HG03095 (cell line): ENCODE measurements at regions not wholly inside any gene's neighbourhood (a gene's known extent, or its start where the extent isn't known, plus 50 kb on each side); places are given as distances from the start of the nearest gene placed in this dataset.
A peak's percentile ranks its signal among the peaks of the same experiment; 100 is the strongest.

Experiments
- ATAC-seq: cut with Tn5 transposase; IDR thresholded peaks from one replicate; pipeline ENCODE4 v1.9.1; 2021; ENCODE audit warnings: moderate library complexity; ENCODE audit not compliant: unreplicated experiment

DNA sequence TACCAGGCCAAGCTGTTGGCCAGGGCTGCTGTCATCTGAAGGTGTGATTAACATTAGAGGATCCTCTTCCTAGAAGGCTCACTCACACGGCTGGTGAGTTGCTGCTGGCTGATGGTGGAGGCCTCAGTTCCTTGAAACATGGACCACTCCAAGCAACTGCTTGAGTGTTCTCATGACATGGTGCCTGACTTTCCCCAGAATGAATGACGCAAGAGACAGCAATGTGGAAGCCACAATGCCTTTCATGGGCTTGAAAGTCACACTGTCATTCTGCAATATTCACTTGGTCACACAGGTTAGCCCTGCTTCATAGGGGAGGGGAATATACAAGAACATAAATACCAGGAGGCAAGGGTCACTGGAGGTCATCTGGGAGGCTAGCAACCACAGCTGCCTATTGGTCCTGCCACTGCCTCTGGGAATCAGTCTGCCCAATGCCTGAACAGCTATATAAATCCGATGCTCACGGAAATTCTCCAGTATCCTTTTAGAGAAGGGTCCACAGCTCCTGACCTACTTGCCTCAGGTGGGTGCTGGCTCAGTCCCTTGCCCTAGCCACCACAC lies 97.1 kb upstream of the MAML3 start:
- no peak for ATAC-seq

DNA sequence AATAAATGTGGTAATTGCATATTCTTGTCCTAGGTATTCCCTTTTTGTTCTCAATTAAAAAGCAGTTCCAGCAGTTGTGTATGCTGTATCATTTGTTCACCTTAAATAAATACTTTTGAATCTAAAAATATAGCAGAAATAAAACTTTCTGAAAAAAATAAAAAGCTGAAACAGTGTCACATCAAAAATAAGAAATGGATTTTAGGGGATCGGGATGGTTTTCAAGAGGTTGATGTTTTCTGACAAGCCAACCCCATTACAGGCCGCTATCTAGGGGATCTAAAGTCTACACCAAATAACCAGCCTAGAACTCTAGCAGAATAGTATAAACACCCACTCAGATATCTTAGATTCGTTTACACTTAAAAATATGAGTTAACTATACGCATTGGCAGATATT lies 95.4 kb upstream of the MAML3 start:
- no peak for ATAC-seq

DNA sequence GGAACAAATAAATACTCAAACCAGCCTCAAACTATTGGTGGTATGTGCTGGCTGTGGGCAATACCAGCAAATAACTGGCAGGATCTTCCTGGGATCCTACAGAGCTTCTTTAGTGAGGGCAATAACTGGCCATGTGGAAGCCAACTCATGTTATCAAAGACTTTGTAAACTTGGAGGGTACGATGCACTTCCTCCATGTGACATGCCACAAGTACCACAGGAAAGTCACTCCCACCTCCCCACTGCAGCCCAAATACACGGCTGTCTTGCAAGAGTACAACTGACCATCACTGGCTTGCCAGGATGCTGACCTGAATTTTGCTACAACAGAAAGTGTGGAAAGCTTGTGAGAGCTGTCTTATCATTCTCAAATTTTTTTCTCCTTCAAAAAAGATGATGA lies 93.3 kb upstream of the MAML3 start:
- ATAC-seq: no peak

DNA sequence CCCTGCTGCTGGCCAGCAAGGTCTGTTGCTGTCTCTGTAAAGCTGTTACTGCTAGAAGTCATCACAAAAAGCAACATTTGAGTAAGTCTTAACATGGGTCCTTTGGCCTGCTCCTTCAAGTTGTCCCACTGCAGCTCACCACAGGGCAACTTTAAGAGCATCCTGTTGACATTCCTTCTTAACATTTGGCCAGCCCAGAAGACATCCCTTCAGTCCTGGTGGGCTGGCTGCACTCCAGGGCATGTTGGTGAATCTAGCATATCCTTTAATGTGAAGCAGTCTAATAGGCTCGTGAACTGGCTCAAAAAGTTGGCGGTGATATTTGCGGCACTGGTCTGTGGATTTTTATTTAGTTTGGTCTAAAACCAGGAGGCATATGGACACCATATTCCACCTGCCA lies 92.2 kb upstream of the MAML3 start:
- no peak for ATAC-seq

DNA sequence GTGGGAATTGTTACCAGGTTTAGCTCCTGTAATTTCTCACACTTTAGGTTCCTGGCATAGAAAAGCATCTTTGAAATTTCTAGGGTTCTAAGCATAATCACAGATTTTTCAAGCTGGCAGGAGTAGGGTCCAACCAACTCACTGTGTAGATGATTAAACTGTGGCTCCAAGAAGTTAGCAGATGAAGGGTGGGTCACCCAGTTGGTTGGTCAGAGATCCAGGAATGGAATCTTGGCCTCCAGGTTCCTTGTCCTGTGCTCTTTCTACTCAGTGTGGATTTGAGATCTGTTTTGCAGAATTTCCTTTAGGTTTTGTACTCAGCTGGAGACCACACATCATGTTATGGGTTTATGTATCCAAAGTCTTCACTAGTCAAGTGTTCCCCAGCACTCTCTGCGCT lies 90.3 kb upstream of the MAML3 start:
- no peak for ATAC-seq

DNA sequence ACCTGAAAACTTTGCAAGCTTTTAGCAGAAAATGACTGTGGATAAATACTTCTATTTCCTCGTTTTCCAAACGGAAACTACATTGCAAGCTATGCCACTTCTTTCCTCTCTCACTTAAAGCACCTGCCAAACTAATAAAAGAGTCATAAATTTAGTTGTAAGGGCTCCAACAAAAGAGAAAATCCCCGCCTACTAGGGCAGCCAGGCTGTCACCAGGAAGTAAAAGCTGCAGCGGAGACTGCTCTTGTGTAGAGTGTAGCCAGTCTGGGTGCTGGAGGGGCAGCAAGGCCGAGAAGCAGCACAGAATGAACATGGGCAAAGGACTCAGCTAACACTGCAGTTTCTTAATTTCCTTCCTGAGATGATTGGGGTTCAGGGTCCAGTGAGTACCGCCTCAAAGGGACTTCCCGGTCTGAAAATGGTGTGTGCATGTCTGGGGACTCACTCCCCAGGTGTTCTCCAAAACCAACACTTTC lies 89.3 kb upstream of the MAML3 start:
- peak; percentile 72 for ATAC-seq

DNA sequence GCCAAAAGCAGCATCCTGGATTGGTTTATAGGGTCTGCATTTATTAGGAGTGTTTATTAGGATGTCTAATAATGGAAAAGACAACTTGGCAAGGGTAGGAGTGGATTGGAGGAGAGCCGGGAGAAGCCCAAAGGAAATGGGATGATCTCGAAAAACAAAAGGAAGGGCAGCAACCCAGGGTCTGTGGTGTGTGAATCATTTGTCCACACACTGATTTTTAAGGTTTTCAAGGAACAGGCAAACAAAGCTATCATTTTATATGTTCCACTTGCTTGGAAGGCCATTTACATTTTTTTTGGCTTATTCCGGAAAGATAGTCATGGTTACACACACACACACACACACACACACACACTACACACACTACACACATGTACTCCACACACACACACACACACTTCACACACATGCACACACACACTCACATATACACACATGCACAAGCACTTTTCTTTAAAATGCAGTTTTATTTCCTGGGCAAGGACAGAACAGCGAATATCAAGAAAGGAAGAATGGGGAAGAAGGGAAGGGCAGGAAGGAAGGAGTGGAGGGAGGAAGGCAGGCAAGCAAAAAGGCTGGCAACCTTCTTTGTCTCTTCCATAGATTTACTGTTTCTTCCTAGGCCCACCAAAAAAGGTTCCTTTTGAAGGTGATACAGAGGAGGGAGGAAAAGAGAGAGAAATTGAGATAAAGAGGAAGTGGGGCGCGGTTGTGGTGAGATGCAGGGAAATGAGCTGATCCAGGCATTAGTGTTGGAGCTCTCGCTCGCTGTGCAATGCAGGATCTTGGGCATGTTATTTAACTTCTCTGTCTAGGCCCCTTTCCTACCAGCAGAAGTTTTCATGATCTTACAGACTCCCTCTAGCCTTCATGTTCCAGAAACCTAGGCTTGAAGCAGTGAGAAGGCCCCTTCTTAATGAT lies 88.6 kb upstream of the MAML3 start:
- peak; percentile 64 for ATAC-seq

DNA sequence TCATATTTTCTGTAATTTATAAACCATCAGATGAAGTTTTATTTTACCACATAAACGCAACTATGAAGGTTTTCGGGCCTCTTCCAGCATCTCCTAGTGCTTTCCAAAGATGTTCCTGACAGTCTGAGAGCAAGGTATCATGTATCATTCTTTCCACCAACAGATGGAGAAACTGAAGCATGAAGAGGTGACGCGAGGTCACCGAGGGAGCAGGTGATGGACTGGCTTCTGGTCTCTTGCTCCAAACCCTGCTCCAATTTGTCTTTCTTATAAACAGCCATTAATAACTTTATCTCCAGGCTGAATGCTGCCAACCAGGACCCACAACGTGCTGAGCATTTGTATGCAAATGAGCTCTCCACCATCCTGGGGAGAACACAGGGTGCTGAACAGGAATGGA lies 86.3 kb upstream of the MAML3 start:
- ATAC-seq: no peak

DNA sequence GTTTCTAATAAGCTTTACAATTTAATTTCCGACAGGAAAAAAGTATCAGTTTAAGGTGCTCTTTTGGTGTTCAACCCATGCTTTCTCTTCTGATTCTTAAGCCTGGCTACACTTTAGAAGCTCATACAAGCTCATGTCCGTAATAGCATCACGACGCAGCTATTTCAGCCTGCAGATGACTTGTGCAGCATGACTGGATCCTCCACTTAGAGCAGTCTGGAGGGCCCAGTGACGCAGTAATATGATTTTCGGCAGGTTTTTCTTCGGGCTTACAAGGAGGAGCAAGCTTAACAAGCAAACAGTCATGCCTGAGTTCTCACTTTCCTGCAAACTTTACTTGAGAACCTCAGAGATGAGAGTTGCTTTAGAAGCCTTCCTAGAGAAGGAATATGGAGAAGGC lies 85.3 kb upstream of the MAML3 start:
- ATAC-seq: no peak

DNA sequence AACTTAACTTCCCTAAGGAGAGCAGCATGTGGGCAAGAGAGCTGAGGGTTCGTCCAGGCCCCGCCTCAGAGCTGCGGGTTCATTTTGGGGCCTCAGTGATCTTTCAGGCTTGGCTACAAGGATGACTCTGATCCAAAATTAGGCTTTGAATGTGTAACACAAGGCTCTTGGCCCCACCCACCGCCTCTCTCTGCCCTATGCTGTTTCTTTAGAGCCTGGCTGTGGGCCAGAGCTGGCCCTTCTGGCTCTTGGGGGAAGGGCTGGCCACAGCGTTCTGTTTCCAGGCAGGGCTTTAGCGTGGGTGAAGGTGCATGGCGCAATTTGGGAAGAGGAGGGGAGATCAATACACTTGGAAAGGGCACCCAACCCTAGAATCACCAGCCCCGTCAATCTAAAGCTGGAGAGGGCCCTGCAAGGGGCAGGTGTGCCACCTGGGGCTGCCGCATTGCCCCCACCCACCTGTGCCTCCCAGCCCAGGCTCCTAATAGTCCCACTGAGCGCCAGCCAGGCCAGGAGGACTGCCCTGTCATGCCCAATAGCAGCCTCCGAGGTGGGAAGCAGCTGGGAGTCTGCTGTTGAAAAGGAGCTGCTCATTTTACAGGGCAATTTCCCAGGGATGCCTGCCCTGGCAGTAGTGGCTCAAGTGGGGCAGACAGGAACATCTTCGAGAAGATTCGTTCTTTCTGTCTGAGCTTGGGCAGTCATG lies 84.5 kb upstream of the MAML3 start:
- ATAC-seq: no peak

DNA sequence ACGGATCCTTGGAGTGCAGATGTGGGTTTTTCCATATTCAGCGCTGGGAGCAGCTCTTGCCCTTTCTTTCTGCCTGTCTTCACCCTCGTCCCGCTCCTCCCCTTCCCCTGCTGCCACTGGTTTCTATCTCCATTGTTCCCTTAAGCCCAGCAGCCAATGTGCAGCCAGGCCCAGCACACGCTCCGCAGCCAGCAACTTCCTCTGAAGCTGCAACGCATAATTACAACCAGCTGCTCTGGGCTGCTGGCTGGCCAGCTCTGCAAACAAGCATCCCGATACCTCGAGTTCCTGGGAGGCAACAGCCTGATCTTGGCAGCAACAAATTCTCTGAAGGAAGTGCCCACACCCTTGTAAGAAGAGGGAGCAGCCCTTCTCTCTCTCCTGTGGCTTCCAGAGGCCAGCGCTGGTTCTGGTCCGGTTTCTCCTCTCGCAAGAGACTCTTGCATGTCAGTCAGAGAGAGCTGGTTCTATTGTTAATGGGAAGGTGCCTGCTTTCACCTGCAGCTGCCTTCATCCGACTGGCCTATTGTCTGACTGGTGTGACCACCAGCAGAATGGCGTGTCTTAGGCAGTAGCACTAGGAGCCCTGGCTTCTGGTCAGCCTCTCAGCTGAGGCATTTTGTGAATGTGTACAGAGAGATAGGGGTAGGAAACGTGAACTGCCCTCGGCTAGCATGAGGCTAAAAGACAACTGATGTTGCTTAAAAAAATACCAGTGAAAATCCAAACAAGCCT lies 83.8 kb upstream of the MAML3 start:
- ATAC-seq: no peak

DNA sequence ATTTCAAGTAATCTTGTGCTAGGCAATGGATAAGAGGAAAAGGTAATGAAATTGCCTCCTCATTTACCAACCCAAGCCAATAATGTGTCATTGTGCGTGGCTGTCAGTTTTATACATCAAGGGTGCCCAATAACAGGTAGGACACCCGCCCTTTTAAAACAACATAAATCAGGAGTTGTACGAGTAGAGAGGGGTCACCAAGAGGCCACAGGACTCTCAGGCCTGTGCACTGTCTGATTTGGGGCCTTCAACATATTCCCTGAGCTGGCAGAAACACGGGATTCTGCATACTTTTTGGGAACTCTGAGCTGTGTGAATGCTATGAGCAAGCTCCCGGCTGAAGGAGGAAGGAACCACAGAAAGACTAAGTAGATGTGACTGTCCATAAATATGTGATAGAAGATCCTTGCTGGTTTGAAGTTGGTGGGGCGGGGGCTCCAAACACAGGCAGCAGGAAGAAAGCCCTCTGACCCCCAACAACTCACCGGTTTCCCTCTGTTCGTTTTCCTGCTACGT lies 82.7 kb upstream of the MAML3 start:
- ATAC-seq: no peak

DNA sequence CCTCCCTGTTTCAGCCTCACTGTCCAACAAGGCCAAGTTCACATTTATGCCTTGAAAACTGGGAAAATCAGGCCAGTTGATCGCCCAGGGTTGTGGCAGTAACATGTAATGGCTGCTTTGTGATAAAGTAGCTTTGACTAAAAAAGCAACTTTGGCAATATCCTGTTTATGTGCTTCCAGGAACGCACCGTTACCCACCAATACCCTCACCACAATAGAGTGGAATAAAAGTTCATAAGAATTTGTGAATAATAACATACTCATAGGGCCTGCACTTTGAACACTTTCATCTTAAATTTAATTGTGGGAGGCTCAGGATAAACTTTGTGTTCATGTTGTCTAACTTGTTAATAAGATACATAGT lies 80.7 kb upstream of the MAML3 start:
- ATAC-seq: no peak

DNA sequence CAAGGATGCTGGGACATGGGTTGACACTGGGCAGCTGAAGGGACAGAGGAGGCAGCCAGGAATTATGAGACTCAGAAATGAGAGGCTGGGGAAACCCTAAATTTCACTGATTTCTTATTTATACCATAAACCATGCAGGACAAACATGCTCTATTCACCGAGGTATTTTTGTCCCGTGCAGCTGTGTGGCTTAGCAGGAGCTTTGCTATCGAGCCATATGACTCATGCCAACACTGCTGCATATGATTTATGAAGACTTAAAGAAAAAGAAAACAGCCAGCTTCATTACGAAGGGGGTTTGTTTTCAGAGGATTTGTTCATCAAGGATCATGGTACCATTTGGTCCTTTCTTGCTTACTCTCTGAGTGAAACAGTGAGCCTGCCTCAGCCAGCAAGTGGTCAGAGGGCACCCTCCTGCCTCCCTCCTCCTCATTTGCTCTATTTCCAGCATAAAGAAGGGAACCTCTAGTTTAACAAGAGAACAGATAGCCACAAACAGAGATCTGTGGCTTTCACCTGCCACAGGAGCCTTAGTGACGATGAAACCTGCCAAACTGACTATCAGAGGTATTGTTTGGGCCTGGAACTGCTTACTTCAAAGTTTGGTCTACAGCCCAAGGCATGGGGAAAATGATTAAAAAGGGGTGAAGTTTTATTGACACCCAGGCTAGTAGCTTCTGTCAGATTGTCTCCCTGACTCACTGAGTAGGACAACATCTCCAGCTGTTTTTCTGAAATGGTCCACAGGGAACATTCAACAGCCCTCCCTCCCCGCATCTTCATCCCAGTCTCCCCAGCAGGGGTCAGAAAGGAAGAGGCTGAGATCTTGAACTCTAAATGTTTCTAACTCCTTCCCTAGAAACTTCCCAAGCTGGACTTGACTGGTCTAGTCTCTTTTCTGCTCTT lies 80.1 kb upstream of the MAML3 start:
- no peak for ATAC-seq

DNA sequence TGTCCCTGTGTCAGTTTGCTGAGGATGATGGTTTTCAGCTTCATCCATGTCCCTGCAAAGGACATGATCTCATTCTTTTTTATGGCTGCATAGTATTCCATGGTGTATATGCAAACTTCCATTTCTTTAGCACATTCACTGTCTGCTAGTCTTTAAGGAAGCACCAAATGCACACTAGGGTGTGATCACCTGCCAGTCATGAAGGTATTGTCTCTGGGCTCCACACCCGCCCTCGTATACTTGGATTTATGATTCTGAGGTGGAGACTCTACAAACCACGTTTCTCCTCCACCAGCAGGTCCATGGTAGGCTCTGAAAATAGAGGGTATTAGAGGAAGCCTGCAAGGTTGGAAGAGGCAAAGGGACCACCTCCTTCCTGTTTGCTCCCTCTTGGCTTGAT lies 75.9 kb upstream of the MAML3 start:
- ATAC-seq: no peak

DNA sequence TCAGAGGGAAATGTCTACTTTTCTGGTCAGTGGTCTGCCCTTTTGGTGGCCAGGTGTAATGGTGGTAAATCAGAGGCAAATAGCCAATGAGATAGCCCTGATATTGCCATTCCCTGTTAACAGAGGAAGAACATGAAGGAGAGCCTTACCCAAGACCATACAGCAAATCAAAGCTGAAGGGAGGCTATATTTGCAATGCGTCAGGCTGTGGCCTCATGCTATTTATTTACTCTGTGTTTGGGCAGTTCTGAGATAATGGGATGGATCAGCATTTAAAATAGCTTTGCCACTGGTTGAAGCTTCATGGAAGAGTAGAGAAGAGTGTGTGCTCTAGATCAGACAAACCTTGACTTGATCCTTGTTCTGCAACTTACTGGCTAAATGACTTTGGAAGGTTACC lies 73.3 kb upstream of the MAML3 start:
- ATAC-seq: no peak

DNA sequence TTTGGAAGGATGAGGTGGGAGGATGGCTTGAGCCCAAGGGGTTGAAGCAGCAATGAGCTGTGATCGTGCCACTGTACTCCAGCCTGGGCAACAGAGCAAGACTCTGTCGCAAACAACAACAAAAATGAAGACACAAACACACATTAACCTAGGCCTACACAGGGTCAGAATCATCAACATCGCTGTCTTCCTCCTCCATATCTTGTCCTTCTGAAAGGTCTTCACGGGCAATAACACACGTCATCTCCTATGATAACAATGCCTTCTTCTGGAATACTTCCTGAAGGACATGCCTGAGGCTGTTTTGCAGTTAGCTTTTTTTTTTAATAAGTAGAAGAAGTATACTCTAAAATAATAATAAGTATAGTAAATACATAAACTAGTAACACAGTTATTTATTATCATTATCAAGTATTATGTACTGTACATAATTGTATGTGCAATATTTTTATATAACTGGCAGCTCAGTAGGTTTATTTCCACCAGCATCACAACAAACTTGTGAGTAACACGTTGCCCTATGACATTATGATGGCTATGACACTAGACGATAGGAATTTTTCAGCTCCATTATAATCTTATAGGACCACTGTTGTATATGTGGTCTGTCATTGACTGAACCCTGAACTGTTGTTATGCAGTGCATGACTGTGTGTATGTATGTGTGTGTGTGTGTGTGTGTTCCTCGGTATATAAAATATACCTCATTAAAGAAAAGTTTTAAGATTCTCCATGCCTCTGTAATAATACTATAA lies 69.2 kb upstream of the MAML3 start:
- no peak for ATAC-seq

DNA sequence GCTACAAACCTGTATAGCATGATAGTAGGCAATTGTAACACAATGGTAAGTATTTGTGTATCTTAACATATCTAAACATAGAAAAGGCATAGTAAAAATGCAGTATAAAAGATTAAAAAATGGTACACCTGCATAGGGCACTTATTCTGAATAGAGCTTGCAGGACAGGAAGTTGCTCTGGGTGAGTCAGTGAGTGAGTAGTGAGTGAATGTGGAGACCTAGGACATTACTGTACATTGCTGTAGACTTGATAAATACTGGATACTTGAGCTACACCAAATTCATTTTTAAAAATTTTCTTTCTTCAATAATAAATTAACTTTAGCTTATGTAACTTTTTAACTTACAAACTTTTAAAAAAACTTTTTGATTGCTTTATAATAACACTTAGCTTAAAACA lies 68.2 kb upstream of the MAML3 start:
- ATAC-seq: no peak

DNA sequence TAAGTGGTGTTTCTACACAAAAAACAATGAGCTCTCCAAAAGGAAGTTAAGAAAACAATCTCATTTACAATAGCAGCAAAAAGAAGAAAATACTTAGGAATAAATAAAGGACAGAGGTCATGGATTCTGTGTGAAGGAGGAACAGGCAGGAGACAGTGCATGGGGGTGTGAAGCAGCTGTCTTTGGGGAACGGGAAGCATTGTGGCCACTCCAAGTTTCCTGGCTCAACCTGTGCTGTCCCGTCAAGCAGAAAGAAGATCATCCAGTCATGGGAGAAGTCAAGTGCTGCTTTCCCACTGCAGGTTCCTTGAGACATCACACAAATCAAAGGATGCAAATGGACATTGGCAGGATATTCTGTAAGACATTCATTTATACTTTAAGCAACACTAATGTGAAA lies 66.1 kb upstream of the MAML3 start:
- ATAC-seq: no peak
